GM23248 (cell line): ENCODE measurements at regions not wholly inside any gene's neighbourhood (a gene's known extent, or its start where the extent isn't known, plus 50 kb on each side); places are given as distances from the start of the nearest gene placed in this dataset.

Experiments
- DNase-seq: peaks from one replicate; pipeline ENCODE4 v3.0.0-alpha.2; 2015
- H2AFZ ChIP-seq: fragments of 200-600 bp; sonication (generic); 2 replicates; pipeline ENCODE4 v1.6.1; 2016; ENCODE audit warnings: antibody characterized with exemption
- H3F3A ChIP-seq: fragments of 200-600 bp; sonication (generic); 2 replicates; pipeline ENCODE4 v1.6.1; 2016; ENCODE audit warnings: mild to moderate bottlenecking, antibody characterized with exemption, mixed run types; ENCODE audit not compliant: insufficient read depth
- H3K27ac ChIP-seq: fragments of 200-600 bp; sonication (generic); 2 replicates; pipeline ENCODE4 v1.5.1; 2016; ENCODE audit warnings: mild to moderate bottlenecking
- H3K27me3 ChIP-seq: fragments of 200-600 bp; sonication (generic); replicated peaks from 2 replicates; pipeline ENCODE4 v1.6.1; 2016; ENCODE audit warnings: mild to moderate bottlenecking; ENCODE audit not compliant: insufficient read depth
- H3K36me3 ChIP-seq: fragments of 200-600 bp; sonication (generic); 2 replicates; pipeline ENCODE4 v1.6.1; 2016; ENCODE audit warnings: low read depth, mild to moderate bottlenecking
- H3K4me1 ChIP-seq: fragments of 200-600 bp; sonication (generic); 2 replicates; pipeline ENCODE4 v1.6.1; 2016; ENCODE audit warnings: mild to moderate bottlenecking; ENCODE audit not compliant: insufficient read depth
- H3K4me2 ChIP-seq: fragments of 200-600 bp; sonication (generic); one replicate; pipeline ENCODE4 v1.6.1; 2016; ENCODE audit warnings: mild to moderate bottlenecking; ENCODE audit not compliant: unreplicated experiment
- H3K4me3 ChIP-seq: fragments of 200-600 bp; sonication (generic); 2 replicates; pipeline ENCODE4 v1.5.1; 2016; ENCODE audit warnings: mild to moderate bottlenecking
- H3K79me2 ChIP-seq: fragments of 200-600 bp; sonication (generic); 2 replicates; pipeline ENCODE4 v1.6.1; 2016; ENCODE audit warnings: mild to moderate bottlenecking; ENCODE audit not compliant: insufficient read depth
- H3K9ac ChIP-seq: fragments of 200-600 bp; sonication (generic); 2 replicates; pipeline ENCODE4 v1.6.1; 2016; ENCODE audit warnings: mild to moderate bottlenecking
- H3K9me2 ChIP-seq: fragments of 200-600 bp; sonication (generic); 2 replicates; pipeline ENCODE4 v1.6.1; 2016; ENCODE audit warnings: mixed run types, mild to moderate bottlenecking, moderate library complexity; ENCODE audit not compliant: insufficient read depth
- H3K9me3 ChIP-seq: fragments of 200-600 bp; sonication (generic); one replicate; pipeline ENCODE4 v1.6.1; 2017; ENCODE audit warnings: low read depth
- H4K20me1 ChIP-seq: fragments of 200-600 bp; sonication (generic); 2 replicates; pipeline ENCODE4 v1.6.0; 2016; ENCODE audit not compliant: insufficient read depth
- EZH2 ChIP-seq: fragments of 200-600 bp; sonication (generic); IDR thresholded peaks from 2 replicates; pipeline ENCODE4 v1.6.1; 2018; ENCODE audit warnings: antibody characterized with exemption, mild to moderate bottlenecking; ENCODE audit not compliant: insufficient read depth, poor library complexity, severe bottlenecking
- EZH2phosphoT487 ChIP-seq: fragments of 200-600 bp; sonication (generic); IDR thresholded peaks from 2 replicates; pipeline ENCODE4 v1.6.1; 2018; ENCODE audit warnings: antibody characterized with exemption, moderate library complexity, mild to moderate bottlenecking, low read depth; ENCODE audit not compliant: insufficient read depth
- WGBS, 2 experiments: methylation state at CpG; one replicate each; pipeline ENCODE4 v1.1.6; 2015 to 2017; ENCODE audit warnings: low lambda C conversion rate in 2 of 2, low coverage in 1 of 2; ENCODE audit errors: missing lambda C conversion rate in 2 of 2; 5-methylcytosine and 5-hydroxymethylcytosine counted together
- in situ Hi-C: fragments of 300-500 bp; cut with MboI; formaldehyde crosslinking; loops from 2 replicates; pipeline ENCODE4 v1.15.0; 2020

- DNase-seq, result no peak
- in situ Hi-C loops, result loop anchor here (25.0 kb wide), 1 partner anchor 508 kb away; no protein-coding TSS in a partner anchor
- Histone ChIP-seq H3K79me2 (no peaks in the 10 kb centered on the region), H2AFZ (no peak overlapping the region), H3K36me3 (no peaks in the 10 kb centered on the region), H3K9me2 (no peaks in the 10 kb centered on the region), H3K4me1 (peaks cover 37% of the 10 kb centered on the region), H3F3A (0 out of 2 replicates have a peak, but pooled peaks cover 6% of the 10 kb centered on the region), H3K4me3 (no peak overlapping the region), H3K27ac (no peak overlapping the region), H3K27me3 (no peaks in the 10 kb centered on the region), H4K20me1 (no peaks in the 10 kb centered on the region), H3K9me3 (no peaks in the 10 kb centered on the region), H3K9ac (no peak overlapping the region), H3K4me2 (no peak overlapping the region)
- TF ChIP-seq EZH2phosphoT487, result no peak
- TF ChIP-seq EZH2, result no peak
- WGBS, 2 experiments, result 77 to 88% methylated on average over 3 of the region's 3 CpGs
Observed at GRCh38 chr5:68454172-68454571, 238.6 kb downstream of the PIK3R1 start.

GRCh38 chr5:68454766-68455165, 239.2 kb downstream of the PIK3R1 start:
- Histone ChIP-seq H3K4me3 (no peak overlapping the region), H3K36me3 (no peaks in the 10 kb centered on the region), H3K27ac (peak overlapping the region; percentile 21; the same call in 1 of the 2 replicates), H3K9me3 (no peaks in the 10 kb centered on the region), H3K9ac (no peak overlapping the region), H3K79me2 (no peaks in the 10 kb centered on the region), H3K4me1 (peaks cover 34% of the 10 kb centered on the region), H3K9me2 (no peaks in the 10 kb centered on the region), H3F3A (0 out of 2 replicates have a peak, but pooled peaks cover 6% of the 10 kb centered on the region), H2AFZ (no peak overlapping the region), H3K27me3 (no peaks in the 10 kb centered on the region), H4K20me1 (no peaks in the 10 kb centered on the region), H3K4me2 (peak overlapping the region; percentile 19)
- in situ Hi-C loops, result loop anchor here (5.0 to 25.0 kb wide), 2 partner anchors 167 to 508 kb away; no protein-coding TSS in a partner anchor
- peak; percentile 34 for DNase-seq
- 69 to 75% methylated on average over 2 of the region's 2 CpGs for WGBS, 2 experiments
- TF ChIP-seq EZH2 (no peak), EZH2phosphoT487 (no peak)

GRCh38 chr5:68455216-68455615, 239.7 kb downstream of the PIK3R1 start:
- H3K4me2 ChIP-seq, result peak overlapping the region; percentile 19
- H3K9ac ChIP-seq, result no peak overlapping the region
- no peaks in the 10 kb centered on the region for H3K27me3 ChIP-seq
- H3K9me2 ChIP-seq, result no peaks in the 10 kb centered on the region
- H4K20me1 ChIP-seq, result no peaks in the 10 kb centered on the region
- TF ChIP-seq EZH2phosphoT487 (no peak), EZH2 (no peak)
- peaks cover 33% of the 10 kb centered on the region for H3K4me1 ChIP-seq
- no peak overlapping the region for H2AFZ ChIP-seq
- no peaks in the 10 kb centered on the region for H3K9me3 ChIP-seq
- DNase-seq, result peak; percentile 44
- no peaks in the 10 kb centered on the region for H3K79me2 ChIP-seq
- in situ Hi-C loops, result loop anchor here (5.0 to 25.0 kb wide), 2 partner anchors 168 to 507 kb away; no protein-coding TSS in a partner anchor
- H3K36me3 ChIP-seq, result no peaks in the 10 kb centered on the region
- H3K4me3 ChIP-seq, result no peak overlapping the region
- 32 to 33% methylated on average over 3 of the region's 3 CpGs for WGBS, 2 experiments
- peak overlapping the region; percentile 21; the same call in 1 of the 2 replicates for H3K27ac ChIP-seq
- 0 out of 2 replicates have a peak, but pooled peaks cover 6% of the 10 kb centered on the region for H3F3A ChIP-seq

GRCh38 chr5:68456756-68457217, 241.2 kb downstream of the PIK3R1 start:
- no peak overlapping the region for H3K4me3 ChIP-seq
- TF ChIP-seq EZH2phosphoT487 (no peak), EZH2 (no peak)
- H3K9me3 ChIP-seq, result no peaks in the 10 kb centered on the region
- no peaks in the 10 kb centered on the region for H3K36me3 ChIP-seq
- H3K9ac ChIP-seq, result no peak overlapping the region
- H3K27ac ChIP-seq, result no peak overlapping the region
- in situ Hi-C loops, result loop anchor here (5.0 to 25.0 kb wide), 2 partner anchors 169 to 506 kb away; no protein-coding TSS in a partner anchor
- DNase-seq, result peak; percentile 65
- H3K79me2 ChIP-seq, result no peaks in the 10 kb centered on the region
- peak overlapping the region; percentile 38 for H3K4me2 ChIP-seq
- H3K4me1 ChIP-seq, result peaks cover 30% of the 10 kb centered on the region
- H3K9me2 ChIP-seq, result no peaks in the 10 kb centered on the region
- 0 out of 2 replicates have a peak overlapping the region, but pooled peaks have one; percentile 20 for H2AFZ ChIP-seq
- no peaks in the 10 kb centered on the region for H4K20me1 ChIP-seq
- 0 out of 2 replicates have a peak, but pooled peaks cover 6% of the 10 kb centered on the region for H3F3A ChIP-seq
- 26 to 32% methylated on average over 4 of the region's 4 CpGs for WGBS, 2 experiments
- no peaks in the 10 kb centered on the region for H3K27me3 ChIP-seq
